ENCODE measurements at regions not wholly inside any gene's neighbourhood (a gene's known extent, or its start where the extent isn't known, plus 50 kb on each side); places are given as distances from the start of the nearest gene placed in this dataset.

DNA sequence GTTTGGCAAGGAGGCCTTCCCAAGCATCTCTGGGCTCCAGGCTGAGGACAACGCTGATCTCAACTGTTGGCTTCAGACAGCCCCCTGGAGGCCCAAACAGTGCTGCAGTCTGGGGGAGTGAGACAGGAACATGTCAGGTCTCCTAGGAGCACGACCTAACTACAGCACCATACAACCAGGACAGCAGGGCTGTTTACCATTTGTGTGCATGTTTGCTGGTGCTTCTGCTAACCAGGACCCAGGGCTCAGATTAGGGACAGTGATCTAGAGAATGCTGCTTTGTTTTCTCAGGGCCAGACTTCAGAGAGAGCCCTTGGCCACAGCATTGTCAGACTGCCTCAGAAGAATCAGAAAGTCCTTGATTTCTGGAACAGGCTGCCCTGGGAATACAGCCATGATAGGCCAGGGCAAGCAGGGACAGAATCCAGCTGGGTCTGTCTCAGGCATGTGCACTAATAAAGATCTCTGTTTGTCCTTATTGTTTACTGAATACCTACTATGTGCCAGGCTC lies 126.5 kb downstream of the VPREB1 start:
- peak overlapping the region; percentile 50 for H2AFZ ChIP-seq (ENCODE audit: low read length)
- H3K79me2 ChIP-seq (ENCODE audit: insufficient read depth, low read depth, low read length) = no peaks in the 10 kb centered on the region
- peak; percentile 65 for DNase-seq (ENCODE audit: low spot score)
- no peaks in the 10 kb centered on the region for H3K9me2 ChIP-seq (ENCODE audit: insufficient read depth, low read length)
- peaks cover 91% of the 10 kb centered on the region for H3K4me1 ChIP-seq (ENCODE audit: insufficient read depth, low read length, poor library complexity, severe bottlenecking)
- H3K9me3 ChIP-seq (ENCODE audit: low read length) = no peaks in the 10 kb centered on the region
- H3K27ac ChIP-seq (ENCODE audit: low read depth, low read length, poor library complexity, severe bottlenecking) = peak overlapping the region; percentile 92
- H3K4me3 ChIP-seq (ENCODE audit: low read depth, low read length, poor library complexity, severe bottlenecking) = no peak overlapping the region
- intact Hi-C loops (cut with micrococcal nuclease; ENCODE audit: unreplicated experiment) = loop anchor here (1.0 kb wide), 1 partner anchor 14 kb away; no protein-coding TSS in a partner anchor
- no peaks in the 10 kb centered on the region for H3K36me3 ChIP-seq (ENCODE audit: insufficient read depth, low read length)
- TF ChIP-seq EZH2phosphoT487 (IDR thresholded peaks at IDR 0.05; ENCODE audit: borderline replicate concordance, low read depth, low read length) = no peak
- TF ChIP-seq, protein P1, sequence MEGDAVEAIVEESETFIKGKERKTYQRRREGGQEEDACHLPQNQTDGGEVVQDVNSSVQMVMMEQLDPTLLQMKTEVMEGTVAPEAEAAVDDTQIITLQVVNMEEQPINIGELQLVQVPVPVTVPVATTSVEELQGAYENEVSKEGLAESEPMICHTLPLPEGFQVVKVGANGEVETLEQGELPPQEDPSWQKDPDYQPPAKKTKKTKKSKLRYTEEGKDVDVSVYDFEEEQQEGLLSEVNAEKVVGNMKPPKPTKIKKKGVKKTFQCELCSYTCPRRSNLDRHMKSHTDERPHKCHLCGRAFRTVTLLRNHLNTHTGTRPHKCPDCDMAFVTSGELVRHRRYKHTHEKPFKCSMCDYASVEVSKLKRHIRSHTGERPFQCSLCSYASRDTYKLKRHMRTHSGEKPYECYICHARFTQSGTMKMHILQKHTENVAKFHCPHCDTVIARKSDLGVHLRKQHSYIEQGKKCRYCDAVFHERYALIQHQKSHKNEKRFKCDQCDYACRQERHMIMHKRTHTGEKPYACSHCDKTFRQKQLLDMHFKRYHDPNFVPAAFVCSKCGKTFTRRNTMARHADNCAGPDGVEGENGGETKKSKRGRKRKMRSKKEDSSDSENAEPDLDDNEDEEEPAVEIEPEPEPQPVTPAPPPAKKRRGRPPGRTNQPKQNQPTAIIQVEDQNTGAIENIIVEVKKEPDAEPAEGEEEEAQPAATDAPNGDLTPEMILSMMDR (conservative IDR thresholded peaks at IDR 0.05; ENCODE audit: low read length) = peak; percentile 70
- H3K4me2 ChIP-seq (ENCODE audit: low read length) = peak overlapping the region; percentile 90
- H4K20me1 ChIP-seq (ENCODE audit: insufficient read depth, low read length) = no peaks in the 10 kb centered on the region
- ChIA-PET POLR2A (no interaction called here), CTCF (ENCODE audit: unreplicated experiment) (interaction anchor here (0.6 kb wide), 1 partner anchor 13 kb away, joined by 4 read pairs; no protein-coding TSS in a partner anchor)
- no TSS peak for BruUV-seq (replicated peaks)

DNA sequence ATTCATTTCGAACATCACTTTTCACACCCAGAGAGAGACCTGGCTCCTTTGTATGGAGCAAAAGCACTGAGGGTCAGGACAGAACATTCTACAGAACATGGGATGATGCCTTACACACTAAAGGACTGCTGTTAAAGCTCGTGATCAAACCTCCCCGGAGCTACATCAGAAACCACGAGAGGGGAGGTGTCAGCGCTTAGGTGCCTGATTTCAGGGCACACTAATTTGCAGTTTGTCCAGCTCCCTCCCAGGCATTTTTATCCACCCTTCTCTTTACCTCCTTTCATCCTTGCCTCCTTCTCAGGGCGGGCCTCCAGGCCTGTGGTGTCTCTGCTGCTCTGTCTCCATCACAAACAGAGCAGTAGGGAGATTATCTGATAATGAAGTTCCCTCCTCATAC lies 127.5 kb downstream of the VPREB1 start:
- no peak overlapping the region for H3K27ac ChIP-seq (ENCODE audit: low read depth, low read length, poor library complexity, severe bottlenecking)
- H2AFZ ChIP-seq (ENCODE audit: low read length) = peak overlapping the region; percentile 48; the same call in 1 of the 2 replicates
- ChIA-PET POLR2A (no interaction called here), CTCF (ENCODE audit: unreplicated experiment) (no interaction called here)
- peaks cover 91% of the 10 kb centered on the region for H3K4me1 ChIP-seq (ENCODE audit: insufficient read depth, low read length, poor library complexity, severe bottlenecking)
- H3K9me3 ChIP-seq (ENCODE audit: low read length) = no peaks in the 10 kb centered on the region
- DNase-seq (ENCODE audit: low spot score) = no peak
- H3K4me3 ChIP-seq (ENCODE audit: low read depth, low read length, poor library complexity, severe bottlenecking) = no peak overlapping the region
- no peaks in the 10 kb centered on the region for H3K36me3 ChIP-seq (ENCODE audit: insufficient read depth, low read length)
- intact Hi-C loops (cut with micrococcal nuclease; ENCODE audit: unreplicated experiment) = no loop called here
- H4K20me1 ChIP-seq (ENCODE audit: insufficient read depth, low read length) = no peaks in the 10 kb centered on the region
- no peaks in the 10 kb centered on the region for H3K79me2 ChIP-seq (ENCODE audit: insufficient read depth, low read depth, low read length)
- no TSS peak for BruUV-seq (replicated peaks)
- TF ChIP-seq EZH2phosphoT487 (IDR thresholded peaks at IDR 0.05; ENCODE audit: borderline replicate concordance, low read depth, low read length) = no peak
- TF ChIP-seq, protein P1 (conservative IDR thresholded peaks at IDR 0.05; ENCODE audit: low read length) = no peak
- H3K9me2 ChIP-seq (ENCODE audit: insufficient read depth, low read length) = no peaks in the 10 kb centered on the region
- H3K4me2 ChIP-seq (ENCODE audit: low read length) = no peak overlapping the region

DNA sequence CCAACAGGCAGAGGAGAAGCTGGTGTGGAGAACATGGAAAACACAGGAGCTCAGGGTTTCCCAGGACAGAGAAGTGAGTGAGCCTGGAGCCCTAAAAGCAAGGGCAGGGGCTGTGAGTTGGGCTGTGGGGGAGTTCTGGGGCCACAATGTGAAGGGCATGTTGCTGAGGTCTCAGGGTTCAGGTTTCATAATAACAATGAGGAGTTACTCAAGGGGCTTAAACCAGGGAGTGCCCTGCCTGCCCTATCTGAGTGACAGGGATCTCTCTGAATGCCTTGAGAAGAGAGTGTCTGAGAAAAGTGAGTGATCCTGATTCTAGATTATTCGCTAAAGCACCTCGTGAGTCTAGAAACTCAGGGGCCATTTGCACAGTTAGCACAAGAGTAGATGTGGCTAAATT lies 129.6 kb downstream of the VPREB1 start:
- intact Hi-C loops (cut with micrococcal nuclease; ENCODE audit: unreplicated experiment) = no loop called here

More for the DNA sequence above, 129.6 kb downstream of the VPREB1 start:
- H3K9me2 ChIP-seq (ENCODE audit: insufficient read depth, low read length) = no peaks in the 10 kb centered on the region
- ChIA-PET POLR2A (interaction anchor here (0.6 to 2.7 kb wide), 6 partner anchors 17 to 328 kb away, joined by 3 to 12 read pairs (median 3); no protein-coding TSS in a partner anchor), CTCF (ENCODE audit: unreplicated experiment) (no interaction called here)
- H3K4me3 ChIP-seq (ENCODE audit: low read depth, low read length, poor library complexity, severe bottlenecking) = no peak overlapping the region
- DNase-seq (ENCODE audit: low spot score) = peak; percentile 22
- no peaks in the 10 kb centered on the region for H3K9me3 ChIP-seq (ENCODE audit: low read length)
- H3K27ac ChIP-seq (ENCODE audit: low read depth, low read length, poor library complexity, severe bottlenecking) = peak overlapping the region; percentile 35
- TF ChIP-seq, protein P1 (conservative IDR thresholded peaks at IDR 0.05; ENCODE audit: low read length) = no peak
- no peak for TF ChIP-seq EZH2phosphoT487 (IDR thresholded peaks at IDR 0.05; ENCODE audit: borderline replicate concordance, low read depth, low read length)
- no peaks in the 10 kb centered on the region for H3K79me2 ChIP-seq (ENCODE audit: insufficient read depth, low read depth, low read length)
- no peaks in the 10 kb centered on the region for H3K36me3 ChIP-seq (ENCODE audit: insufficient read depth, low read length)
- H2AFZ ChIP-seq (ENCODE audit: low read length) = peak overlapping the region; percentile 75
- H3K4me2 ChIP-seq (ENCODE audit: low read length) = peak overlapping the region; percentile 17
- no peaks in the 10 kb centered on the region for H4K20me1 ChIP-seq (ENCODE audit: insufficient read depth, low read length)
- no TSS peak for BruUV-seq (replicated peaks)
- H3K4me1 ChIP-seq (ENCODE audit: insufficient read depth, low read length, poor library complexity, severe bottlenecking) = peaks cover 88% of the 10 kb centered on the region
